Keratinocyte (primary cell): ENCODE measurements at regions not wholly inside any gene's neighbourhood (a gene's known extent, or its start where the extent isn't known, plus 50 kb on each side); places are given as distances from the start of the nearest gene placed in this dataset.

Experiments used
- DNase-seq: peaks from one replicate; pipeline ENCODE4 v3.0.0-alpha.2; 2011; ENCODE audit warnings: low read depth, missing footprints, low spot score
- FAIRE-seq: peaks from 2 replicates; lab custom pipeline; 2011; peaks lifted over from hg19 to GRCh38; lab: Jason Lieb, UNC
- H2AFZ ChIP-seq: 2 replicates; pipeline ENCODE4 v1.6.0; 2012; ENCODE audit warnings: low read length, control low read depth, inconsistent platforms; ENCODE audit not compliant: control insufficient read depth
- H3K27ac ChIP-seq: 2 replicates; pipeline ENCODE4 v1.5.1; 2011; ENCODE audit warnings: low read length; ENCODE audit not compliant: control insufficient read depth, insufficient read depth
- H3K27me3 ChIP-seq: 3 replicates; pipeline ENCODE4 v1.6.0; 2011; ENCODE audit warnings: low read length; ENCODE audit not compliant: control insufficient read depth, insufficient read depth; ENCODE audit errors: extremely low read depth
- H3K36me3 ChIP-seq, 2 experiments: 2 replicates in 1 of 2; 3 replicates in 1 of 2; pipeline ENCODE4 v1.5.1; 2011; ENCODE audit warnings: low read length in 2 of 2, mild to moderate bottlenecking in 1 of 2; ENCODE audit not compliant: control insufficient read depth in 2 of 2, insufficient read depth in 2 of 2; ENCODE audit errors: extremely low read depth in 1 of 2
- H3K4me1 ChIP-seq: 3 replicates; pipeline ENCODE4 v1.5.1; 2011; ENCODE audit warnings: low read length; ENCODE audit not compliant: control insufficient read depth, insufficient read depth; ENCODE audit errors: extremely low read depth
- H3K4me2 ChIP-seq: 3 replicates; pipeline ENCODE4 v1.6.0; 2011; ENCODE audit warnings: low read depth, low read length; ENCODE audit not compliant: control insufficient read depth, insufficient read depth; ENCODE audit errors: extremely low read depth
- H3K4me3 ChIP-seq, 3 experiments: fragments of 200-600 bp in 1 of 3; sonication (generic) in 1 of 3; 2 replicates in 2 of 3; 3 replicates in 1 of 3; pipeline ENCODE4 v1.5.1; 2011 to 2016; ENCODE audit warnings: low read length in 3 of 3, mild to moderate bottlenecking in 3 of 3, control low read depth in 2 of 3, inconsistent platforms in 1 of 3, low read depth in 1 of 3, mixed read lengths in 1 of 3, mixed run types in 1 of 3, moderate library complexity in 1 of 3; ENCODE audit not compliant: control insufficient read depth in 2 of 3, insufficient read depth in 2 of 3; ENCODE audit errors: extremely low read depth in 1 of 3
- H3K79me2 ChIP-seq: 2 replicates; pipeline ENCODE4 v1.6.0; 2012; ENCODE audit warnings: low read length; ENCODE audit not compliant: control insufficient read depth, insufficient read depth
- H3K9ac ChIP-seq: 3 replicates; pipeline ENCODE4 v1.6.0; 2011; ENCODE audit warnings: low read length; ENCODE audit not compliant: control insufficient read depth, insufficient read depth; ENCODE audit errors: extremely low read depth
- H3K9me1 ChIP-seq: 3 replicates; pipeline ENCODE4 v1.6.0; 2011; ENCODE audit warnings: low read length; ENCODE audit not compliant: control insufficient read depth, insufficient read depth; ENCODE audit errors: extremely low read depth
- H3K9me3 ChIP-seq: 2 replicates; pipeline ENCODE4 v1.5.1; 2012; ENCODE audit warnings: low read depth, low read length; ENCODE audit not compliant: control insufficient read depth
- H4K20me1 ChIP-seq: 3 replicates; pipeline ENCODE4 v1.6.0; 2011; ENCODE audit warnings: low read length; ENCODE audit not compliant: control insufficient read depth, insufficient read depth; ENCODE audit errors: extremely low read depth
- EZH2 ChIP-seq: IDR thresholded peaks from one replicate; pipeline ENCODE4 v1.6.1; 2012; ENCODE audit warnings: inconsistent platforms, mild to moderate bottlenecking, low read length, moderate library complexity
- dilution Hi-C: fragments of 300-500 bp; cut with MboI; formaldehyde crosslinking; loops from one replicate; pipeline ENCODE4 v1.7.0; 2020; ENCODE audit warnings: low sequenced_read_pairs; ENCODE audit not compliant: extremely low pct_ligation_motif_present
- TF ChIP-seq, protein P1 (sequence below), 3 experiments: IDR thresholded peaks in 1 of 3; conservative IDR thresholded peaks in 1 of 3; optimal IDR thresholded peaks in 1 of 3; 2 replicates in 2 of 3; 3 replicates in 1 of 3; pipeline versions ENCODE3 to v1.5.1; 2011; ENCODE audit warnings: low read length in 3 of 3, mild to moderate bottlenecking in 3 of 3, moderate library complexity in 2 of 3, control low read depth in 1 of 3, inconsistent platforms in 1 of 3; ENCODE audit not compliant: insufficient read depth in 2 of 3; ENCODE audit errors: extremely low read depth in 1 of 3

DNA sequence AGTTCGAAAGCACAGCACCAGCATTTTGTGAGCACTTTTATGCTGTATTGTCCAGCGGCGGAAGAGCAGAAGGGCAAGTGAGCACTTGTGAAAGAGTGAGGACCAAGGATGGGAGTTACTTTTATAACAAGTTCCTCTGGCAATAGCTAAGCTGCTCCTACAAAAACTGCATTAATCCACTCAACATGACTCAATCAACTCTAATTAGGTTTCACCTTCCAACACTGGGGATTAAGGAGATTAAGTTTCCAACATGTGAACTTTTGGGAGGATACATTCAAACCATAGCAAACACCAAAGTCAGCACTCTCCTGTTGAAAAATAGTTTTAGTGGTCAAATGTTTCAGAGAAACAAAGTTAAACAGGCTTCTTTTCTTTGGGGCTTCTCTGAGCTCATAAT is 844.5 kb downstream of the REEP3 start:
- FAIRE-seq, result no peak
- Histone ChIP-seq H3K9me3 (no peaks in the 10 kb centered on the region), H4K20me1 (no peaks in the 10 kb centered on the region), H3K27me3 (no peaks in the 10 kb centered on the region), H3K9ac (no peak overlapping the region), H3K79me2 (no peaks in the 10 kb centered on the region), H3K9me1 (no peaks in the 10 kb centered on the region), H3K27ac (no peak overlapping the region), H2AFZ (no peak overlapping the region), H3K36me3 (no peaks in the 10 kb centered on the region), H3K4me2 (no peak overlapping the region), H3K4me1 (no peaks in the 10 kb centered on the region), H3K4me3 (no peak overlapping the region)
- TF ChIP-seq EZH2, result no peak
- TF ChIP-seq, protein P1, sequence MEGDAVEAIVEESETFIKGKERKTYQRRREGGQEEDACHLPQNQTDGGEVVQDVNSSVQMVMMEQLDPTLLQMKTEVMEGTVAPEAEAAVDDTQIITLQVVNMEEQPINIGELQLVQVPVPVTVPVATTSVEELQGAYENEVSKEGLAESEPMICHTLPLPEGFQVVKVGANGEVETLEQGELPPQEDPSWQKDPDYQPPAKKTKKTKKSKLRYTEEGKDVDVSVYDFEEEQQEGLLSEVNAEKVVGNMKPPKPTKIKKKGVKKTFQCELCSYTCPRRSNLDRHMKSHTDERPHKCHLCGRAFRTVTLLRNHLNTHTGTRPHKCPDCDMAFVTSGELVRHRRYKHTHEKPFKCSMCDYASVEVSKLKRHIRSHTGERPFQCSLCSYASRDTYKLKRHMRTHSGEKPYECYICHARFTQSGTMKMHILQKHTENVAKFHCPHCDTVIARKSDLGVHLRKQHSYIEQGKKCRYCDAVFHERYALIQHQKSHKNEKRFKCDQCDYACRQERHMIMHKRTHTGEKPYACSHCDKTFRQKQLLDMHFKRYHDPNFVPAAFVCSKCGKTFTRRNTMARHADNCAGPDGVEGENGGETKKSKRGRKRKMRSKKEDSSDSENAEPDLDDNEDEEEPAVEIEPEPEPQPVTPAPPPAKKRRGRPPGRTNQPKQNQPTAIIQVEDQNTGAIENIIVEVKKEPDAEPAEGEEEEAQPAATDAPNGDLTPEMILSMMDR (optimal IDR thresholded peaks at IDR 0.05 in 1 of 3, IDR thresholded peaks at IDR 0.05 in 1 of 3, conservative IDR thresholded peaks at IDR 0.05 in 1 of 3; ENCODE audit: extremely low read depth in 1 of 3, insufficient read depth in 2 of 3, low read length in 3 of 3), result no peak
- no peak for DNase-seq
- dilution Hi-C loops, result no loop called here

DNA sequence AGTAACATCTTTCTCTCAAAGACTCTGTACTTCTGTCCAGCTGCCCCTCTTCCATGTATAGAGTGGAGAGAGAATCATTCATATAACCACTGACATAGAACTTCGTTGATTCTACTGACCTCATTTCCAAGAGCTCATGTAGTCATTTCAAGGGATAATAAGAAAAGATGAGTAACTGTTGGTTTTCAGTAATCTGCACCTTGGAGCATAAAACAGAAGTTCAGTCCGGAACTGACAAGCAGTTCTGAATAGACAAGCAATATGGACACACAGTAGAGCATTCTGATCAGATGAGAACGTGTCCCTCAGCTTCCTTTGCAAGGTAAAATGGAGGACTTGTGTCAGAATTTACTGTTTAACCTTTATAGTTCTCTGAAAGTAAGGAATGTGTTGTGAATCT is 847.1 kb downstream of the REEP3 start:
- H3K4me1 ChIP-seq, result no peaks in the 10 kb centered on the region
- DNase-seq, result no peak
- dilution Hi-C loops, result no loop called here
- H3K4me2 ChIP-seq, result no peak overlapping the region
- no peaks in the 10 kb centered on the region for H4K20me1 ChIP-seq
- no peak overlapping the region for H3K27ac ChIP-seq
- H3K4me3 ChIP-seq, result no peak overlapping the region
- no peak overlapping the region for H3K9ac ChIP-seq
- H3K79me2 ChIP-seq, result no peaks in the 10 kb centered on the region
- no peak for TF ChIP-seq EZH2
- TF ChIP-seq, protein P1 (optimal IDR thresholded peaks at IDR 0.05 in 1 of 3, IDR thresholded peaks at IDR 0.05 in 1 of 3, conservative IDR thresholded peaks at IDR 0.05 in 1 of 3; ENCODE audit: extremely low read depth in 1 of 3, insufficient read depth in 2 of 3, low read length in 3 of 3), result no peak
- no peak for FAIRE-seq
- H3K9me1 ChIP-seq, result no peaks in the 10 kb centered on the region
- H3K9me3 ChIP-seq, result no peaks in the 10 kb centered on the region
- H3K36me3 ChIP-seq, result no peaks in the 10 kb centered on the region
- no peak overlapping the region for H2AFZ ChIP-seq
- H3K27me3 ChIP-seq, result no peaks in the 10 kb centered on the region
